ENCODE measurements at regions not wholly inside any gene's neighbourhood (a gene's known extent, or its start where the extent isn't known, plus 50 kb on each side); places are given as distances from the start of the nearest gene placed in this dataset.

DNA sequence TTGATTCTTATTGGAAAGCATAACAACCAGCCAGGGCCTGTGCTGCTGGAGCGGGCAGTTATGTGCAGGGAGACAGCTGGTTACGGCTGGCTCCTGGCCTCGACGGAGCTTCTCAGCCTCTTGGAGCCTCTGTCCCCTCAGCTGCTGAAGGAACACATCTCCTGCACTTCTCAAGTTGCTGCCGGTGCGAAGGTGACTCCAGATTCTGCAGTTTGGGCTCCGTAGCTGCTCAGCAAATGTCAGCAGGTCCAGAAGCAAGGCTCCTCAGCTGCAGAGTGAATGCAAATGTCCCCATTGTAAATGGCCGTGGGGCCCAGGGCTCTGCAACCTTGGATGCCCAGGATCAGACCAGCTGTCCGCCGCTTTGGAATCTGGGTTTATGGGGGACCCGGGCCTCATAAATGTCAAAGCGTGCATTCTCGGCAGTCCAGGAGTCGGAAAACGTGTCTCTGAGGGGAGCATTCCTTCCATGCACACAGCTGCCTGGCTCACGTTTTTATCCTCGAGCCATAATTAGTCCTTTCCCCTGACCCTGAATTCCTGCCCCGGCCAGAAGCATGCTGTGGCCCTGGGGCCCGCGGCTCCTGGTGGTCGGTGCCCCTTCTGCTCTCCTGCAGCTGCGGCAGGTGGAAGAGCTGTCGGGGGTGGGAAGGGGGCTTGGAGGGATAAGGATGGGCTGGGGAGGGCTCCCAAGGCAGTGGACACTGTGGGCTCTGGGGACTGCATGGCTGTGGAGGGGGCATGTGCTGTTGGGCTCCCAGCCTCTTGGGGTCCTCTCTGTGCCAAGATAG is 106.0 kb downstream of the KIF26A start:
- peaks cover 0 to 4% (median 0%) of the 10 kb centered on the region in 9 donors for H3K9me3 Mint-ChIP-seq
- POLR2A ChIA-PET: no interaction called here
- peaks cover 0 to 3% (median 0%) of the 10 kb centered on the region in 3 donors for H3K36me3 Mint-ChIP-seq
- H3K27me3 Mint-ChIP-seq: peaks cover 0 to 9% (median 0%) of the 10 kb centered on the region in 5 donors
- H3K4me3 Mint-ChIP-seq: no peak overlapping the region
- ATAC-seq (no peak), DNase-seq (peak in 1 of 10 donors; percentile 8)
- H3K27ac Mint-ChIP-seq: no peak overlapping the region
- H3K4me1 Mint-ChIP-seq: peaks cover 0 to 2% (median 0%) of the 10 kb centered on the region in 4 donors

GRCh38 chr14:104245075-104245474 is 106.7 kb downstream of the KIF26A start:
- DNase-seq (peak in 2 of 10 donors; percentile 13 to 56), ATAC-seq (no peak)
- H3K27me3 Mint-ChIP-seq: peaks cover 0 to 7% (median 0%) of the 10 kb centered on the region in 5 donors
- H3K36me3 Mint-ChIP-seq: peaks cover 0 to 3% (median 0%) of the 10 kb centered on the region in 3 donors
- peaks cover 0 to 4% (median 0%) of the 10 kb centered on the region in 9 donors for H3K9me3 Mint-ChIP-seq
- H3K4me1 Mint-ChIP-seq: peaks cover 0 to 2% (median 0%) of the 10 kb centered on the region in 4 donors
- H3K27ac Mint-ChIP-seq: no peak overlapping the region
- POLR2A ChIA-PET: no interaction called here
- no peak overlapping the region for H3K4me3 Mint-ChIP-seq

GRCh38 chr14:104245723-104246122 is 107.3 kb downstream of the KIF26A start:
- peaks cover 0 to 1% (median 0%) of the 10 kb centered on the region in 5 donors for H3K27me3 Mint-ChIP-seq
- DNase-seq: no peak
- peaks cover 0 to 4% (median 0%) of the 10 kb centered on the region in 9 donors for H3K9me3 Mint-ChIP-seq
- ATAC-seq: no peak
- POLR2A ChIA-PET: no interaction called here
- H3K4me1 Mint-ChIP-seq: peaks cover 0 to 2% (median 0%) of the 10 kb centered on the region in 4 donors
- H3K4me3 Mint-ChIP-seq: no peak overlapping the region
- H3K27ac Mint-ChIP-seq: no peak overlapping the region
- peaks cover 0 to 3% (median 0%) of the 10 kb centered on the region in 3 donors for H3K36me3 Mint-ChIP-seq

DNA sequence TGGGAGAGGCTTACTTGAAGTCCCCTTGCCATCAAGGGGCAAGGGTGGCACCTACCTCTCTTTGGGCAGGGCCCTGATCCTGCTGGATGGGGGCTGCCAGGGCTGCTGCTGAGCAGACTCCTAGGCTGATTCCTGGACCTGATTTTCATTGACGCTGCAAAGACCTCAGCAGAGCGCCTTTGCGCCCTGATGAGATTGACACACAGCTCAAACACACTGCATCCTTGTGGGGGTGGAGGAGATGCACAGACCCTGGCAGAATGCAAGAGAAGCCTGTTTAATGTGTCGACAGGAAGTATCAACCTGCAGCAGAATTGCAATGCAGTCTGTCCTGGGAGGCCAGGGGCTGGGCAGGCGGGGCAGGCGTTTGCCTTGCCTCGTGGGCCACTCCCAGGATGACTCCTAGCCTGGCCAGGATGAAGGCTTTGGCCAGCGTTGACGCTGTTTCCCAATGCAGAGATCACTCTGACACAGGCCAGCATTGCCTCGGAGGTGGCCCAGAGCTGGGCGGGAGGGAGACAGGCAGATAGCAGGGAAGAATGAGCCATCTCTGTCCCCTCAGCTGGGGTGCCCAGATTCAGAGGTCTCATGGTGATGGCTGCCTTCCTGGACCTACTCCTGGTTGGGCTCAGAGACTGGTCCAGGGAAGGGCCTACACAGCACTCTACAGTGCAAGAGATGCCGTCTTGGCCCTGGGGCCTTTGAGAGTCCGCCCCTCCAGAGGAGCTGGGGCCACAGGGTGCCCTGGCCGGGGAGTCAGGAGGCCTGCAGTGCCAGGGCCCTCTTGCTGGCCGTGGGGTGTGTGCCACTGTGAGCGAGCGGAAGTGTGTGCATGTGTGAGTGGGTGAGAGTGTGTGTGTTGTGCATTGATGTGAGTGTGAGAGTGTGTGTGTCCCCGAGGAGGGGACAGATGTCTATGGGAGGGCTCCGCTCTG is 108.3 kb downstream of the KIF26A start:
- Mint-ChIP-seq H3K4me3 (no peak overlapping the region), H3K9me3 (peaks cover 0 to 4% (median 0%) of the 10 kb centered on the region in 9 donors), H3K27me3 (no peaks in the 10 kb centered on the region), H3K36me3 (peaks cover 0 to 3% (median 0%) of the 10 kb centered on the region in 3 donors), H3K27ac (no peak overlapping the region), H3K4me1 (peaks cover 0 to 2% (median 0%) of the 10 kb centered on the region in 4 donors)
- no peak for ATAC-seq
- no peak for DNase-seq
- POLR2A ChIA-PET: no interaction called here

DNA sequence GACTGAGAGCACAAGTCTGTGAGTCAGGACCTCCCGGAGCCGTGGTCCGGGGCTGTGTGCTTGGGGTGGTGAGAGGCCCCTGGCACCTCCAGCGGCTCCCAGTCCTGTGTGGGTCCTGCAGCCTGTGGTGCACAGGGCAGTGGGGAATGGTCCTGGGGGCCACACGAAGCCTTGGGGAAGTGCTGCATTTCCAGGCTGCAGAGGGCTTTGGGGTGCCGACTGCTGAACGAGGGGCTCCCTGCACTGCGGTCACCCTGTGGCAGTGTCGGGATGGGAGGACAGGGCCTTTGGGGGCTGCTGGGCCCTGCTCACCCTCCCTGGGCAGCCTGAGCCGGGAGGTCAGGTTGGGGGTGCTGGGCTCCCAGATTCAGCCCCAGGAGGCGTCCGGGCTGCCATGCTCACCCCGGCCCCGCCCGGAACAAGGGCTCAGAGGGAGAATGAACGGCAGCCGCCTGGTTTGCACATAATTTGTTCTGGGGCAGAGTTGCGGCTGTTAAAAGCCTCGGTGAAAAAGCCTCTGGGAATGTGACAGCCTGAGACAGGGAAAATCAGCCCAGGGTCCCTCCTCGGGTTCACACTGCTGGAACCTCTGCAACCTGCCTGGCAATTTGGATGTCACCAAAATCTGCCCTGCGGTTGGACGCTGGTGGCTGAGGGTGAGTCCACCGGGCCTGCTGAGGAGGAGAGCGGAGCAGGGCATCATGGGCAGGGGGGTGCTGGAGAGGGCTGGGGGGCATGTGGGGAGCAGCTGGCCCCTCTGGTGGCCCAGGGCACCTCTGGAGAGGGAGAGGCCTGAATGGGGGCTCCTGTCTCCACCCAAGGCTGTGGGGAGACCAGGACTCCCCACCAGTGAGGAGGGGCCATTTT is 109.2 kb downstream of the KIF26A start:
- Mint-ChIP-seq H3K27ac (no peak overlapping the region), H3K9me3 (peaks cover 0 to 4% (median 0%) of the 10 kb centered on the region in 9 donors), H3K4me3 (no peak overlapping the region), H3K36me3 (no peaks in the 10 kb centered on the region), H3K27me3 (no peaks in the 10 kb centered on the region), H3K4me1 (peaks cover 0 to 2% (median 0%) of the 10 kb centered on the region in 4 donors)
- POLR2A ChIA-PET: no interaction called here
- peak in 1 of 10 donors; percentile 54 for DNase-seq
- ATAC-seq: no peak

DNA sequence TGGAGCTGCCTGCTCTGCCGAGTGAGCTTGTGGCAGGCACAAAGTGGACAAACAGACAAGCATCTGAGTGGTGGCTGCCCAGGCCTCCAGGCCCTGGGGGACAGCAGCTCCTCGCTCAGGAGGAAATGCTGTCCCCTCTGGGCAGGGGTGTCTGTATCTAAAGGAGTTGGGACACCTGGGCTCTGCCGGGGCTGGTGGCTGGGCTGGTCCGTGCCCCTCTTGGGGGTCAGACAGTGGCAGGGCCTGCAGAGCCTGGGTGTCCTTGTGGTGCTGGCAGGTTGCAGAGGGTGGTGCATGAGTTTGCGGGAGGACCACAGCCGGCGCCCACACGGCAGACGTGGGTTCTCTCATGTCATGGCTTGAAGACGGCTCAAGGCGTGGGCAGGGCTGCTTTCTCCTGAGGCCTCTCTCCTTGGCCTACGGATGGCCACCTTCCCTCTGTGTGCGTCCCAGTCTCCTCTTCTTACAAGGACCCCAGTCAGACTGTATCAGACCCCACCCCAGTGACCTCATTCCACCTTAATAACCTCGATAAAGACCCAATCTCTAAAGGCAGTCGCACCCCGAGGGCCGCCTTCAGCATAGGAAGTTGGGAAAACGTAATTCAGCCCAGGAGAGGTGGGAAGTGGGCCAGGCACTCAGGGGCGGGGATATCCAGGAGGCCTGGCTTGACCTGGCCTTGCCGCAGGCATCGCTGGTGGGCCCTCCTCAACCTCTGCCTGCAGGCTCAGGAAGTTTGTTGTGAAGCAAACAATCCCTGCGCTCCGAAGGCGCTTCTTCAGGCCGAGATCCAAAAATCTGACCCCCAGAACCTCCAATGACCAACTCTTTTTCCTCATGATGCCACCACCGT is 110.0 kb downstream of the KIF26A start:
- H3K27ac Mint-ChIP-seq: peak overlapping the region in 1 of 10 donors; percentile 25
- H3K9me3 Mint-ChIP-seq: peaks cover 0 to 4% (median 0%) of the 10 kb centered on the region in 9 donors
- no peak for ATAC-seq
- POLR2A ChIA-PET: no interaction called here
- H3K4me1 Mint-ChIP-seq: peaks cover 0 to 2% (median 0%) of the 10 kb centered on the region in 4 donors
- no peaks in the 10 kb centered on the region for H3K36me3 Mint-ChIP-seq
- H3K4me3 Mint-ChIP-seq: no peak overlapping the region
- H3K27me3 Mint-ChIP-seq: no peaks in the 10 kb centered on the region
- no peak for DNase-seq

- H3K4me3 Mint-ChIP-seq: no peak overlapping the region
- H3K27me3 Mint-ChIP-seq: peaks cover 0 to 2% (median 0%) of the 10 kb centered on the region in 5 donors
- no peak for DNase-seq
- ATAC-seq: no peak
- H3K27ac Mint-ChIP-seq: peak overlapping the region in 1 of 10 donors; percentile 25
- POLR2A ChIA-PET: no interaction called here
- peaks cover 0 to 4% (median 0%) of the 10 kb centered on the region in 9 donors for H3K9me3 Mint-ChIP-seq
- H3K4me1 Mint-ChIP-seq: peaks cover 0 to 2% (median 0%) of the 10 kb centered on the region in 4 donors
- H3K36me3 Mint-ChIP-seq: no peaks in the 10 kb centered on the region
Measured at GRCh38 chr14:104249089-104249488, 110.7 kb downstream of the KIF26A start.

GRCh38 chr14:104249706-104250105 is 111.3 kb downstream of the KIF26A start:
- Mint-ChIP-seq H3K9me3 (peaks cover 0 to 4% (median 0%) of the 10 kb centered on the region in 9 donors), H3K27me3 (peaks cover 0 to 8% (median 4%) of the 10 kb centered on the region in 5 donors), H3K4me3 (no peak overlapping the region), H3K36me3 (no peaks in the 10 kb centered on the region), H3K27ac (peak overlapping the region in 1 of 10 donors; percentile 37), H3K4me1 (peaks cover 0 to 4% (median 0%) of the 10 kb centered on the region in 4 donors)
- DNase-seq (peak in 1 of 10 donors; percentile 45), ATAC-seq (no peak)
- POLR2A ChIA-PET: no interaction called here

DNA sequence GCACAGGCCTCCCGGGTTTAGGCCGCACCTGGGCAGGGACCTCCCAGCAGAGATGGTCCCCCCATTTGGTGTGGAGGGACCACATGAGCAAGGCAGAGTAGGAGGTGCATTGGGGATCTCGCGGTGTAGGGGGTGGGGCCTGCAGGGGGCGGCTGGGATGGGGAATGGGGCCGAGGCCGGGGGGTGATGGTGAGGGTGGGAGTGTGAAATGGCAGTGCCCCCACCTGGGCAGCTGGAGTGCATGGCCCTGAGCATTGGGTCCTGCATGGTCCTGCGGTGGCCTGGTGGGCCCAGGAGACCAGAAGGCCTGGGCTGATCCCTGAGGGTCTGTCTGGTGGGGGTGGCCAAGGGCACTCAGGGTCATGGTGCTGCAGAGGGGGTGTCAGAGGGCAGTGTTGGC is 111.8 kb downstream of the KIF26A start:
- no peak overlapping the region for H3K4me3 Mint-ChIP-seq
- peaks cover 0 to 4% (median 0%) of the 10 kb centered on the region in 4 donors for H3K4me1 Mint-ChIP-seq
- POLR2A ChIA-PET: no interaction called here
- peaks cover 0 to 10% (median 4%) of the 10 kb centered on the region in 5 donors for H3K27me3 Mint-ChIP-seq
- ATAC-seq: no peak
- DNase-seq: no peak
- peak overlapping the region in 1 of 10 donors; percentile 73 for H3K27ac Mint-ChIP-seq
- H3K9me3 Mint-ChIP-seq: peaks cover 0 to 4% (median 0%) of the 10 kb centered on the region in 9 donors
- H3K36me3 Mint-ChIP-seq: no peaks in the 10 kb centered on the region

GRCh38 chr14:104252256-104253215 is 114.1 kb downstream of the KIF26A start:
- H3K27ac Mint-ChIP-seq: peak overlapping the region in 3 of 10 donors; percentile 24 to 85 (median 84)
- H3K4me1 Mint-ChIP-seq: peaks cover 0 to 2% (median 0%) of the 10 kb centered on the region in 4 donors
- DNase-seq: peak in 1 of 10 donors; percentile 14
- no peaks in the 10 kb centered on the region for H3K36me3 Mint-ChIP-seq
- no peaks in the 10 kb centered on the region for H3K9me3 Mint-ChIP-seq
- ATAC-seq: no peak
- H3K4me3 Mint-ChIP-seq: no peak overlapping the region
- POLR2A ChIA-PET: no interaction called here
- peaks cover 11 to 30% (median 16%) of the 10 kb centered on the region in 5 donors for H3K27me3 Mint-ChIP-seq

Measured in naive thymus-derived CD8-positive, alpha-beta T cell (primary cell).